GM21526 (cell line): ENCODE measurements at regions not wholly inside any gene's neighbourhood (a gene's known extent, or its start where the extent isn't known, plus 50 kb on each side); places are given as distances from the start of the nearest gene placed in this dataset.
A peak's percentile ranks its signal among the peaks of the same experiment; 100 is the strongest.

Source experiments
- ATAC-seq: cut with Tn5 transposase; IDR thresholded peaks from one replicate; pipeline ENCODE4 v1.9.1; 2021; ENCODE audit warnings: moderate library complexity; ENCODE audit not compliant: unreplicated experiment, low FRiP score

DNA sequence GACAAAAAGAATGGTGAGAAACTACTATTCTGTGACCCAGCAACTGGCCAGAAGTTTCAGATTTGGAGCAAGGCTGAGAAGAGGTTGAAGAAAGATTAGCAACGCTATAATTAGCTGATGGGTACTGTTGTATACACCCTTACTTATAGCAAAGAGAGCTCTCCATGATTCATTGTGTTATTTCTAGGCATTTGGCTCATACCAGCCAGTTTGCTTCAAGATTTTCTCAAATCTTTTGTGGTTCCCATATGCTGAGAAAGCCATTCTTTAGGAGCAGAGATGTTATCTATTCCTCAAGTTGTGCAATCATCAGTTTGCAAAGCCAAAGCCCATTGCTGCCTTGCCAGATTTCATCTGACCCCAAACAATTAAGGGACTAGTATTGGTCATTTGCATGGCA is 179.4 kb downstream of the ETS1 start:
- no peak for ATAC-seq

GRCh38 chr11:128405714-128406662 is 181.4 kb downstream of the ETS1 start:
- ATAC-seq, result peak; percentile 78

- ATAC-seq, result no peak
Observed at GRCh38 chr11:128405112-128405511, 182.2 kb downstream of the ETS1 start.

DNA sequence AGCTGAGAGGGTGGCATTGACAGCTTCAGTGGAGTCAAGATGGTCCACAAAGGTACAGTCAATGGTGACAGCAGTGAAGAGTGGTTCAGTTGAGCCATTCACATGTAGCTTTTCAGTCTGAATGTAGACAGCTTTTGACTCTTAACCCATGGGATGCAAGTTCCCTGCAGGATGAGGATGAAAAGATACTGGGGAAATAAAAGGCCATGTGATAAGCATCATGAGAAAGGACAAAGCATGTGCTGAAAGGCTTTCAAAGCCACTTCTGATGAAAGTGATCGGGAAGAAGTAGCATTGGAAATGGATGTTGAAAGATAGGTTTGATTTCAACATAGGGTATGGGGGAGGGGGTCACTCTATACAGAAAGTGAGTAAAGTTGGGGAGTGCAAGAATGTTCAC is 182.9 kb downstream of the ETS1 start:
- ATAC-seq, result no peak

- ATAC-seq, result no peak
Observed at GRCh38 chr11:128400382-128401203, 186.8 kb downstream of the ETS1 start.

DNA sequence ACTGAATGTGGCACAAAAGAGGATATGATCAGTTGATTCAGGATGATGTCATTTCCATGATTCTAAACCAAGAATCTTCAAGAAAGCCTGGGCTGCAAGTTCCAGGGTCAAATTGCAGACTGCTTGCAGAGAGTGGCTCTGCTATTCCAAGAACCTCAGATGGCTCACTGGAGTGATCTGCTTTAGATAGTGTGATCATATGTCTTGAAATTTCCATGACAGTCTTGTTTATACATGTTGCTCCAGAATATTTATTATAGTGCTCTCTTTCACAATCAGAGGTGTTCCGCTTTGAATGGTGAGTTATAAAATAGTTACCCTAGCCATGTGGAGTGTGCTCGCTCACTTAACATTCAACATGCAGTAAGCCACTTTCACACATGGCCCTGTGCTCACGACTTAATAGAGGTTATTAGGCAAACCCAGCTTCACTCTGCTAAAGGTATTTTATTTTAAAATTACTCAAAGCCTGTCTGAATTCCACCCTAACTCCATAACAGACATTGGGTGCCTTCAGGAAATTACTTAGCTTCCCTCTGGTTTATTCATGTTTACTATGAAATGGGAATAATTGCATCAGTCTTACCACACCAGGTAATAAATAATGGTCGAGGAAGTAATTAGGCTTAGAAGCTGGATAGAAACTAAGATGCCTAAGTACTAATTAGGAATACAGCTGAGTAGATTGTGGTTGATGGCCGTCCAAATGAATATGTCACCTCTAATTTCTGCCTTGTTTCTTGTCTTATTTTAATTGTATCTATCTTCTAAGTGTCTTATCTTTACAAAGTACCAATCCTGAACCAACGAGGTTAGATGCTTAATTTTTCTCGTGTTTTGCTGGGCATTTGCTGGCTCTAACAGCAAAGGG is 187.9 kb downstream of the ETS1 start:
- ATAC-seq, result peak; percentile 64

GRCh38 chr11:128398517-128399250 is 188.7 kb downstream of the ETS1 start:
- ATAC-seq, result no peak

GRCh38 chr11:128397362-128397761 is 190.0 kb downstream of the ETS1 start:
- ATAC-seq, result no peak

DNA sequence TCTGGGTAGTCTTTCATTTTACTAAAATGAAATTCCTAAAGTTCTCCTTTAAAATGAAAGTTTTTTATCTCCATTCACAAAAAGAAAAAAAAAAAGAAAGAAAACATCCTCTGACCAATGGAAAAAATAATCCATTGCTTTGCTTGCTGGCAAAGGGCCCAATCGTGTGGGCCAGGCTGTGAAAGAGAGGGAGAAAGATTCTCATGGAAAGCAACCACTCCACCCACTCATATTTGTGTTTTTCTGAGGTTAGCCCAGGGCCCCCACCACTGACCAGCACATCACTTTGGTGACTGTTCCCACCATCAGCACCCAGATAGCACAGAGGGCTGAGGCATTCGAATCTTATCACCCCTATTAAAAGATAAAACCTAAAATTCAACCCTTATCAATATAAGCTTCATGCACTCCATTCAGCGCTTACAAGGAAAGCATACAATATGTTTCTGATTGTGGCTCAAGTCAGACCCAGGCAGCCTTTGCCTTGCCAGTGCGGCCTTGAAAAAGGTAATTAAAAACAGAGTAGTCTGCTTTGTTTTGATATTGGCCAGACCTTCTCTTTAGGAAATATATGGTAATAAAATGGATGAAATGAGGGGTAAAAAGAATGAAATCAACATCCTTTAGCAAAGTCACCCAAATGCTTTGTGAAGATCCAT is 192.8 kb downstream of the ETS1 start:
- ATAC-seq, result no peak

DNA sequence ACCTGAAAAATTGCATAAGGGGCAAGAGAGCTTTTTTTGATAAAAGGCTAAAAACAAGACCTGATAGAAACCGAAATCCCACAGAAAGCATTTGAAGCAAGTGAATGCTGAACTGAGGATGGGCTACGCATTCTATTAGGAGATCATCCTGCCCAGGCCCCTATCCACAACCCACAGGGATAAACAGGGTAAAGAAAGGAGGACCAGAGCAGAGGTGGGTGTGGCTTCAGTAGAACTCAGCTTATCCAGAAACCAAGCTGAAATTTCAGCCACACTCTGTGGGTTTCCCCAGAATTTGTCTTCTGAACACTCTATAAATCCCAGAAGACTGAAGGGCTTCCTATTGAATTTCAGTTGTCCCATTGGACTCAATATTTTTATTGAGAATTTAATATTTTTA is 195.1 kb downstream of the ETS1 start:
- no peak for ATAC-seq

- ATAC-seq, result no peak
Observed at GRCh38 chr11:128391811-128392210, 195.5 kb downstream of the ETS1 start.

DNA sequence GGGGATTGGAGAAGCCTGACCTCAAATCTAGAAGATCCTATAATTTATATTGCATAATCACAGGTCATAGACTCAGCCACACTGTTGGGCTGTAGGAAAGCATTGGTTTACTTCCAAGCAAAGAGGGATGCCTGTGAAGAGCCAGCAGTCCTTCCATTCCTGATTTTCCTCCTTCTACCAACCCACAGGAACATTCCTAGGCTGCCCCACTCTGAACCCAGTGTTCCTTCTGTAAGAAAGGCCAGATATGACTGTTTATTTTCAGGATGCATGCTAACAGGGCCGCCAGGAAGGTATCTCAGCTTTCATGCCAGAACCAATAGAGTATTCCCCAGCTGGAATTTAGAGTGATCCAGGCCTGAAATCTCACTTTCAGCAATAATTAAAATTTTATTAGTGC is 197.1 kb downstream of the ETS1 start:
- no peak for ATAC-seq

GRCh38 chr11:128389461-128389976 is 197.8 kb downstream of the ETS1 start:
- no peak for ATAC-seq

DNA sequence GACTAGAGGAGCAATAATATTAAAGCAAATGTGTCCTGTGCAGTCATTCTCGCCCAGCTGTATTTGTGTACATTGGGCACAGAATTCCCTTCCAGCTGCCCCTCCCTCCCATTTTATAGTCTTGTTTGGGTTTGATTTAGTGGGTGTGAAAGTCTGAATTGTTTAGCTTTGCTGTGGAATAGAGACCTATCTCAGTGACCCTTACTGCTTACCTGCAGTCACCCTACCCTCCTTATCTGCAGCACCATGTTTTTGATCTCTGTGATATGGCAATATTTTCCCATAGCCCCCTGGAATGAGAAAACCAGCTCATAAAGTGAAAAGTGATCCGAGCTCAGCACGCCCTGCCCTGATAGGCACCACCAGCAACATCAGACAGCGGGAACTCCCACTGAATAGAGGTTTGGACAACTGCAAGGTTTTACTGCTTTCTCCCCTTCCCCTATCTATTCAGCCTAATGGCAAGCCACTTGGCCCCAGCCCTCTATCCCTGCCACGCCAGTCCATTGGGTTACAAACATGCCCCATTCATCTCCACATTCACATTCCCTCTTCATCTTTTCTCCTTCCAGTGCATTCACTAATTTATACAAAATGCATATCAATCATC is 199.0 kb downstream of the ETS1 start:
- ATAC-seq, result no peak

GRCh38 chr11:128379587-128380580 is 207.5 kb downstream of the ETS1 start:
- ATAC-seq, result no peak

DNA sequence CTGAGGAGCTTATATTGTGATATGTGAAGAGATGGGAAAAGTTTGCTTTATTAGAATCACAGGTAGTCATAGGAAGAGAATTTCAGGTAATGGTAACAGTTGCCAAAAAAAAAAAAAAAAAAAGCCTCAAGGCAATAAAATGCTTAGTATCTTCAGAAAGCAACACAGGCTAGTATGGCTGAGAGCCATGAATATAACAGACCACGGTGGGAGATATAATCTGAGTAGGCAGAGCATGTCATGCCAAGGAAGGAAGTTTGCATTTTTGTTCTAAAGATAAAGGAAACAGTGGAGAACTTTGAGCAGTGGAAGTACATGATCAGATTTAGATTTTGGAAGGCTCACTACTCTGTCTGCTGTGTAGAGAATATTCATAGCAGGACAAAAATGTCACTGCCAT is 211.4 kb downstream of the ETS1 start:
- ATAC-seq, result no peak

DNA sequence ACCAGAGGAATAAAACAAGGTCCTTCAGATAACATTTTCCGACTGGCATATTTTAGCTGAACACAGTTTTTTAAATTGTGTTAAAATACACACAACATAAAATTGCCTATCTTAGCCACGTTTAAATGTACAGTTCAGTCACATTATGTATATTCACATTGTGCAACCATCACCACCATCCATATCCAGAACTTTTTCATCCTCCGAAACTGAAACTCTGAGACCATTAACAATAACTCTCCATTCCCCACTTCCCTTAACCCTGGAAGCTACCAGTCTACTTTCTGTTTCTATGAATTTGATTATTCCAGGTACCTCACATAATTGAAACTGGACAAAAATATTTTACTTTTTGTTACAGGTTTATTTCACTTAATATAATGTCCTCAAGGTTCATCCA is 213.3 kb downstream of the ETS1 start:
- no peak for ATAC-seq

- no peak for ATAC-seq
Observed at GRCh38 chr11:128372977-128373376, 214.4 kb downstream of the ETS1 start.
